ENCODE measurements at regions not wholly inside any gene's neighbourhood (a gene's known extent, or its start where the extent isn't known, plus 50 kb on each side); places are given as distances from the start of the nearest gene placed in this dataset.

- DNase-seq (ENCODE audit: low read depth): no peak
- H3K4me3 ChIP-seq (ENCODE audit: low read depth, low read length): no peak overlapping the region
- TF ChIP-seq MYC (IDR thresholded peaks at IDR 0.05; ENCODE audit: low read depth, low read length) (no peak), MAX (IDR thresholded peaks at IDR 0.05; ENCODE audit: low read depth, low read length) (no peak), CTCF (IDR thresholded peaks at IDR 0.05; ENCODE audit: low read depth, low read length) (no peak), POLR2A (IDR thresholded peaks at IDR 0.05; ENCODE audit: extremely low read depth, insufficient read length) (no peak)
Observed at GRCh38 chr3:159416856-159417255, 571.8 kb upstream of the IL12A start.

- TF ChIP-seq MAX (IDR thresholded peaks at IDR 0.05; ENCODE audit: low read depth, low read length) (no peak), POLR2A (IDR thresholded peaks at IDR 0.05; ENCODE audit: extremely low read depth, insufficient read length) (no peak), CTCF (IDR thresholded peaks at IDR 0.05; ENCODE audit: low read depth, low read length) (no peak), MYC (IDR thresholded peaks at IDR 0.05; ENCODE audit: low read depth, low read length) (no peak)
- DNase-seq (ENCODE audit: low read depth): no peak
- no peak overlapping the region for H3K4me3 ChIP-seq (ENCODE audit: low read depth, low read length)
Observed at GRCh38 chr3:159417761-159418160, 570.9 kb upstream of the IL12A start.

DNA sequence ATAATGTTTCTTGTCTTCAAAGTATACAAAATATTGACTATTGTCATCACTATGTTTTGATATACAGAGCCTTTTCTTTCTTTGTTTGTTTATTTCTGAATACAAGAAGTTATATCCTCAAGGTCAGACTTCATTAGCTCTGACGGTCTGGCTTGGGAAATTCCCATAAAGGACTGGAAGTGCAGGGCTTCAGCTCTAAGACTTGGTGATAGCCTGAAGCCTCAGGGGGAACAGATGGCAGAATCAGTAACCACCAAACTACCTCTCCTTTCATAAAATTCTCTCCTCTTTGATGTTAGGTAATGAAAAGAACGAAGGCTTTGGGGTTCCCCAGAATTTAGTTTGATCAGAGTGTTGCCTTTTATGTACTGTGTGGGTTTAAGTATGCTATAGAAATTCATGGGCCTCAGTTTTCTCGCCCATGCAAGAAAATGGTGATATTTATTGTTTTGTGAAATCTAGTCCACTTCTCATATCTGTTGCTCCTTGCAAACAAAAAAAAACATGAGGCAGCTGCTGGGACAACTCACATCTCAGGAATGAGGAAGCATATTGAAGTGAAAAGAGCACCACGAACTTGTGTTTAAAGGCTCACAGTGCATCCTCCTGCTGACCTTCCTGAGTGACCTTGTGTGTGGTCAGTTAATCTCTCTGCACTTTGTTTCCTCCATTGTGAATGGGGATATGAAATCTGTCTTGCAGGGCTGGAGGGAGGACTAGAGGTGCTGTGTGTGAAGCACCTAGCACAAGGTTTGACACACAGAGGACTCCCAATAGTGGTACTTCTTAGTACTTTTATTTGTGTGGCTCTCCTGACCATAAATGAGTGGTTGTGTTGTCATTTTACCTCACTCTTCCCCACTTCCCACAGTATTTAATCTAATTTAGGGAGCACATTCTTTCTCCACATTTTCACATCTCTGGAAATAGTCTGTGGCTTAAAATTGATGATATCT is 569.8 kb upstream of the IL12A start:
- DNase-seq (ENCODE audit: low read depth): no peak
- no peak for TF ChIP-seq CTCF (IDR thresholded peaks at IDR 0.05; ENCODE audit: low read depth, low read length)
- no peak for TF ChIP-seq MAX (IDR thresholded peaks at IDR 0.05; ENCODE audit: low read depth, low read length)
- TF ChIP-seq MYC (IDR thresholded peaks at IDR 0.05; ENCODE audit: low read depth, low read length): no peak
- no peak for TF ChIP-seq POLR2A (IDR thresholded peaks at IDR 0.05; ENCODE audit: extremely low read depth, insufficient read length)
- no peak overlapping the region for H3K4me3 ChIP-seq (ENCODE audit: low read depth, low read length)

DNA sequence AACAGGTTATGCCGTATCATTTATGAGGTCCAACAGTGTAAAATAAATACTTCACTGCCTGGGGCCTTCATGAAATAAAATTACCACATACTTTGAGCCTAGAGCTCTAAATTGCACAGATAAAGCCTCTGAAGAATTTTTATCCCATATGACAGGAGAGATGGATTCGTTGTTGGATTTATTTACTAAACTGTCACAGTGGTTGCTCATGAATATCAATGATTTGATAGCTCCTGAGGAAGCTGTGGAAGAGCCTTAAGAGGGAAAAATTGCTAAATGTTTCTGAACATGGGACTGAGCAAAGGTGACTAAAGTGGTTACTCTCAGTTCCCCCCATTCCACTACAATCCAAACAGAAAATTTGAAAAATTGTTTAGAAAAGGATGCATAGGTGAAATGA is 558.9 kb upstream of the IL12A start:
- no peak overlapping the region for H3K4me3 ChIP-seq (ENCODE audit: low read depth, low read length)
- DNase-seq (ENCODE audit: low read depth): no peak
- no peak for TF ChIP-seq CTCF (IDR thresholded peaks at IDR 0.05; ENCODE audit: low read depth, low read length)
- TF ChIP-seq MAX (IDR thresholded peaks at IDR 0.05; ENCODE audit: low read depth, low read length): no peak
- no peak for TF ChIP-seq POLR2A (IDR thresholded peaks at IDR 0.05; ENCODE audit: extremely low read depth, insufficient read length)
- no peak for TF ChIP-seq MYC (IDR thresholded peaks at IDR 0.05; ENCODE audit: low read depth, low read length)

DNA sequence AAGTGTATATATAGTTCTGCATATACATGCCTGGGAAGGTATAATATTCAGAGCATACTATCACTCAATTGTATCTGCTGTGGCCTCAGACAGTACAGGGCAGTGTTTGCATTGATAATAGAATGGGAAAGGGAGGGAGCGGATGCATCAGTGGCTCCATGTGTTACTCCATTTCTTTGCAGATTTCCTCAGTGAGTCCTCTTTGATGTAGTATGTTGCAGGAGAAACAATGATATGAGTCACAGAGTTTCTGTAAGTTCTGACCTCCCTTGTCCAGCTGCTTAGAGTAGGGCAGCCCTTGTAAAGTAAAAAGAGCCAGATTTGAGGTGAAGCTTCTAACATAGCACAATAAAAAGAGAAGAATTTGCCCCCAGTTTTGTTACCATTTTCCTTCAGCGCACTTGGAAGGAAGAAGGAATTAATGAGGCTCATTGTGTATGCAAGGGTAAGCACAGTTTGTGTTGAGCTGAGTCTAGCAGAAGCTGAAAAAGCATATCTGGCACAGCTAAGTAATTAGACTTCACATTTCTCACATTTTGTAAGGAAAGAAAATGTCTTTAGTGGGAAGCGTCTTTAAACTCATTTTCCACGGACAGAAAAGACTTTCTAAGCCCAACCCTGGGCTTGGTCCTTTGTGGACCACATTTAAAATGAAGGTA is 555.8 kb upstream of the IL12A start:
- TF ChIP-seq CTCF (IDR thresholded peaks at IDR 0.05; ENCODE audit: low read depth, low read length) (no peak), POLR2A (IDR thresholded peaks at IDR 0.05; ENCODE audit: extremely low read depth, insufficient read length) (no peak), MYC (IDR thresholded peaks at IDR 0.05; ENCODE audit: low read depth, low read length) (no peak), MAX (IDR thresholded peaks at IDR 0.05; ENCODE audit: low read depth, low read length) (no peak)
- no peak overlapping the region for H3K4me3 ChIP-seq (ENCODE audit: low read depth, low read length)

More for the DNA sequence above, 555.8 kb upstream of the IL12A start:
- no peak for DNase-seq (ENCODE audit: low read depth)

All from NB4 (cell line).